ENCODE measurements at regions not wholly inside any gene's neighbourhood (a gene's known extent, or its start where the extent isn't known, plus 50 kb on each side); places are given as distances from the start of the nearest gene placed in this dataset.

GRCh38 chr6:101326411-101326810, 67.1 kb upstream of the GRIK2 start:
- H3K4me2 ChIP-seq (ENCODE audit: low read depth, low read length, poor library complexity, severe bottlenecking): no peak overlapping the region
- no peak for TF ChIP-seq CTCF (IDR thresholded peaks at IDR 0.05; ENCODE audit: insufficient read depth, low read length, poor library complexity, severe bottlenecking)
- TF ChIP-seq EZH2phosphoT487 (conservative IDR thresholded peaks at IDR 0.05; ENCODE audit: low read length): no peak
- H3K4me3 ChIP-seq (ENCODE audit: insufficient read depth, low read length, poor library complexity, severe bottlenecking): no peak overlapping the region
- H4K20me1 ChIP-seq (ENCODE audit: low read depth, low read length): no peaks in the 10 kb centered on the region
- H3K27ac ChIP-seq (ENCODE audit: low read depth, low read length): no peak overlapping the region
- H3F3A ChIP-seq (ENCODE audit: insufficient read depth): no peaks in the 10 kb centered on the region
- H3K9me2 ChIP-seq (replicated peaks; ENCODE audit: insufficient read depth, low read length): no peaks in the 10 kb centered on the region
- no peaks in the 10 kb centered on the region for H3K36me3 ChIP-seq (ENCODE audit: low read length)
- no peaks in the 10 kb centered on the region for H3K9me3 ChIP-seq (ENCODE audit: insufficient read depth, low read length)
- H3K27me3 ChIP-seq (ENCODE audit: low read length): no peaks in the 10 kb centered on the region
- H3K79me2 ChIP-seq (ENCODE audit: insufficient read depth, low read length): no peaks in the 10 kb centered on the region
- no peak overlapping the region for H3K9ac ChIP-seq (ENCODE audit: low read length)
- H2AFZ ChIP-seq (ENCODE audit: low read depth, low read length, severe bottlenecking): no peak overlapping the region

GRCh38 chr6:101341926-101342325, 51.6 kb upstream of the GRIK2 start:
- TF ChIP-seq EZH2phosphoT487 (conservative IDR thresholded peaks at IDR 0.05; ENCODE audit: low read length): no peak
- TF ChIP-seq CTCF (IDR thresholded peaks at IDR 0.05; ENCODE audit: insufficient read depth, low read length, poor library complexity, severe bottlenecking): no peak
- Histone ChIP-seq H3K9me2 (replicated peaks; ENCODE audit: insufficient read depth, low read length) (no peaks in the 10 kb centered on the region), H3K9ac (ENCODE audit: low read length) (no peak overlapping the region)

More at GRCh38 chr6:101341926-101342325, 51.6 kb upstream of the GRIK2 start:
- H3K27me3 ChIP-seq (ENCODE audit: low read length): no peaks in the 10 kb centered on the region
- no peaks in the 10 kb centered on the region for H3K36me3 ChIP-seq (ENCODE audit: low read length)
- H3K27ac ChIP-seq (ENCODE audit: low read depth, low read length): no peak overlapping the region
- H4K20me1 ChIP-seq (ENCODE audit: low read depth, low read length): no peaks in the 10 kb centered on the region
- H3K4me2 ChIP-seq (ENCODE audit: low read depth, low read length, poor library complexity, severe bottlenecking): no peak overlapping the region
- no peaks in the 10 kb centered on the region for H3F3A ChIP-seq (ENCODE audit: insufficient read depth)
- no peaks in the 10 kb centered on the region for H3K9me3 ChIP-seq (ENCODE audit: insufficient read depth, low read length)
- no peaks in the 10 kb centered on the region for H3K79me2 ChIP-seq (ENCODE audit: insufficient read depth, low read length)
- H3K4me3 ChIP-seq (ENCODE audit: insufficient read depth, low read length, poor library complexity, severe bottlenecking): no peak overlapping the region
- no peak overlapping the region for H2AFZ ChIP-seq (ENCODE audit: low read depth, low read length, severe bottlenecking)

All from SU-DHL-6 (cell line).